PC-3 (cell line): ENCODE measurements at regions not wholly inside any gene's neighbourhood (a gene's known extent, or its start where the extent isn't known, plus 50 kb on each side); places are given as distances from the start of the nearest gene placed in this dataset.

Experiments used
- EZH2 ChIP-seq: fragments of 300-600 bp; sonication (generic); IDR thresholded peaks from one replicate; pipeline ENCODE4 v1.6.1; 2017; ENCODE audit warnings: antibody characterized with exemption, mild to moderate bottlenecking, low read length; ENCODE audit not compliant: unreplicated experiment
- TF ChIP-seq, protein P1 (sequence below): fragments of 300-600 bp; sonication (generic); conservative IDR thresholded peaks from 2 replicates; pipeline ENCODE4 v1.5.1; 2017; ENCODE audit warnings: antibody characterized with exemption, low read depth, mild to moderate bottlenecking, low read length

GRCh38 chr10:35843524-35844181, 201.6 kb upstream of the FZD8 start:
- TF ChIP-seq, protein P1, sequence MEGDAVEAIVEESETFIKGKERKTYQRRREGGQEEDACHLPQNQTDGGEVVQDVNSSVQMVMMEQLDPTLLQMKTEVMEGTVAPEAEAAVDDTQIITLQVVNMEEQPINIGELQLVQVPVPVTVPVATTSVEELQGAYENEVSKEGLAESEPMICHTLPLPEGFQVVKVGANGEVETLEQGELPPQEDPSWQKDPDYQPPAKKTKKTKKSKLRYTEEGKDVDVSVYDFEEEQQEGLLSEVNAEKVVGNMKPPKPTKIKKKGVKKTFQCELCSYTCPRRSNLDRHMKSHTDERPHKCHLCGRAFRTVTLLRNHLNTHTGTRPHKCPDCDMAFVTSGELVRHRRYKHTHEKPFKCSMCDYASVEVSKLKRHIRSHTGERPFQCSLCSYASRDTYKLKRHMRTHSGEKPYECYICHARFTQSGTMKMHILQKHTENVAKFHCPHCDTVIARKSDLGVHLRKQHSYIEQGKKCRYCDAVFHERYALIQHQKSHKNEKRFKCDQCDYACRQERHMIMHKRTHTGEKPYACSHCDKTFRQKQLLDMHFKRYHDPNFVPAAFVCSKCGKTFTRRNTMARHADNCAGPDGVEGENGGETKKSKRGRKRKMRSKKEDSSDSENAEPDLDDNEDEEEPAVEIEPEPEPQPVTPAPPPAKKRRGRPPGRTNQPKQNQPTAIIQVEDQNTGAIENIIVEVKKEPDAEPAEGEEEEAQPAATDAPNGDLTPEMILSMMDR = no peak
- TF ChIP-seq EZH2 = no peak
